GM12878 (cell line): ENCODE measurements at regions not wholly inside any gene's neighbourhood (a gene's known extent, or its start where the extent isn't known, plus 50 kb on each side); places are given as distances from the start of the nearest gene placed in this dataset.

Experiments used
- ATF3 ChIP-seq: IDR thresholded peaks from 2 replicates; pipeline ENCODE4 v1.6.1; 2011; ENCODE audit warnings: low read depth, mild to moderate bottlenecking, low read length, moderate library complexity, borderline replicate concordance; ENCODE audit errors: extremely low read depth
- CTCF ChIP-seq, 3 experiments: IDR thresholded peaks in 2 of 3; conservative IDR thresholded peaks in 1 of 3; 2 replicates each; pipeline ENCODE4 v1.5.1; 2011; ENCODE audit warnings: low read depth in 3 of 3, low read length in 3 of 3, mild to moderate bottlenecking in 3 of 3, control low read depth in 2 of 3, moderate library complexity in 2 of 3, inconsistent platforms in 1 of 3, mixed read lengths in 1 of 3; ENCODE audit not compliant: control insufficient read depth in 2 of 3, insufficient read depth in 1 of 3; ENCODE audit errors: extremely low read depth in 1 of 3
- ESRRA ChIP-seq: IDR thresholded peaks from 2 replicates; pipeline ENCODE4 v1.6.1; 2012; ENCODE audit warnings: mild to moderate bottlenecking, low read length, improper control_type of control experiment
- MAX ChIP-seq: IDR thresholded peaks from 2 replicates; pipeline ENCODE4 v1.6.1; 2012; ENCODE audit warnings: low read depth, low read length, improper control_type of control experiment
- MEF2B ChIP-seq: fragments of 450-650 bp; IDR thresholded peaks from 2 replicates; pipeline ENCODE4 v1.6.1; 2018; ENCODE audit warnings: mild to moderate bottlenecking, moderate library complexity; ENCODE audit not compliant: partially characterized antibody, poor library complexity, severe bottlenecking
- POLR2A ChIP-seq: IDR thresholded peaks from 2 replicates; pipeline ENCODE4 v1.6.1; 2011; ENCODE audit warnings: low read depth, mild to moderate bottlenecking, low read length
- RCOR1 ChIP-seq: conservative IDR thresholded peaks from 2 replicates; pipeline ENCODE4 v1.6.1; 2012; ENCODE audit warnings: low read depth, low read length, improper control_type of control experiment
- SMC3 ChIP-seq: IDR thresholded peaks from 2 replicates; pipeline ENCODE4 v1.6.1; 2011; ENCODE audit warnings: low read length, improper control_type of control experiment, borderline replicate concordance
- SPI1 ChIP-seq: IDR thresholded peaks from 2 replicates; pipeline ENCODE4 v1.6.1; 2011; ENCODE audit warnings: low read depth, mild to moderate bottlenecking, low read length, moderate library complexity, borderline replicate concordance; ENCODE audit not compliant: insufficient read depth
- TCF7 ChIP-seq: IDR thresholded peaks from 2 replicates; pipeline ENCODE4 v1.6.1; 2014; ENCODE audit warnings: antibody characterized with exemption, borderline replicate concordance
- USF2 ChIP-seq: IDR thresholded peaks from 2 replicates; pipeline ENCODE4 v1.6.1; 2011; ENCODE audit warnings: low read depth, low read length, improper control_type of control experiment, borderline replicate concordance
- WRNIP1 ChIP-seq: IDR thresholded peaks from 2 replicates; pipeline ENCODE4 v1.6.1; 2011; ENCODE audit warnings: low read depth, low read length, improper control_type of control experiment, borderline replicate concordance

GRCh38 chr9:135240222-135240621 lies 152.8 kb downstream of the OLFM1 start:
- TF ChIP-seq CTCF (IDR thresholded peaks at IDR 0.05 in 2 of 3, conservative IDR thresholded peaks at IDR 0.05 in 1 of 3; ENCODE audit: control insufficient read depth in 2 of 3, extremely low read depth in 1 of 3, insufficient read depth in 1 of 3, low read depth in 3 of 3, low read length in 3 of 3) (no peak), POLR2A (no peak), MAX (no peak), TCF7 (no peak), WRNIP1 (no peak), USF2 (no peak), RCOR1 (no peak), SMC3 (no peak), ESRRA (no peak), MEF2B (no peak), ATF3 (no peak), SPI1 (no peak)
